ENCODE measurements at regions not wholly inside any gene's neighbourhood (a gene's known extent, or its start where the extent isn't known, plus 50 kb on each side); places are given as distances from the start of the nearest gene placed in this dataset.

- TF ChIP-seq HDAC2 (CRISPR knock-in tag; IDR thresholded peaks at IDR 0.05) = no peak
- no peak for TF ChIP-seq ZBTB26 (CRISPR knock-in tag; IDR thresholded peaks at IDR 0.05; ENCODE audit: borderline replicate concordance)
- TF ChIP-seq ZNF225 (CRISPR knock-in tag; IDR thresholded peaks at IDR 0.05) = no peak
- no peak for TF ChIP-seq DRAP1 (CRISPR knock-in tag; IDR thresholded peaks at IDR 0.05)
Measured at GRCh38 chr6:104434519-104434918, 425.2 kb downstream of the HACE1 start.

All from HepG2 (cell line).